ENCODE measurements at regions not wholly inside any gene's neighbourhood (a gene's known extent, or its start where the extent isn't known, plus 50 kb on each side); places are given as distances from the start of the nearest gene placed in this dataset.

- no peak for DNase-seq
Observed at GRCh38 chr22:46092011-46092410, 58.3 kb upstream of the PPARA start.

DNA sequence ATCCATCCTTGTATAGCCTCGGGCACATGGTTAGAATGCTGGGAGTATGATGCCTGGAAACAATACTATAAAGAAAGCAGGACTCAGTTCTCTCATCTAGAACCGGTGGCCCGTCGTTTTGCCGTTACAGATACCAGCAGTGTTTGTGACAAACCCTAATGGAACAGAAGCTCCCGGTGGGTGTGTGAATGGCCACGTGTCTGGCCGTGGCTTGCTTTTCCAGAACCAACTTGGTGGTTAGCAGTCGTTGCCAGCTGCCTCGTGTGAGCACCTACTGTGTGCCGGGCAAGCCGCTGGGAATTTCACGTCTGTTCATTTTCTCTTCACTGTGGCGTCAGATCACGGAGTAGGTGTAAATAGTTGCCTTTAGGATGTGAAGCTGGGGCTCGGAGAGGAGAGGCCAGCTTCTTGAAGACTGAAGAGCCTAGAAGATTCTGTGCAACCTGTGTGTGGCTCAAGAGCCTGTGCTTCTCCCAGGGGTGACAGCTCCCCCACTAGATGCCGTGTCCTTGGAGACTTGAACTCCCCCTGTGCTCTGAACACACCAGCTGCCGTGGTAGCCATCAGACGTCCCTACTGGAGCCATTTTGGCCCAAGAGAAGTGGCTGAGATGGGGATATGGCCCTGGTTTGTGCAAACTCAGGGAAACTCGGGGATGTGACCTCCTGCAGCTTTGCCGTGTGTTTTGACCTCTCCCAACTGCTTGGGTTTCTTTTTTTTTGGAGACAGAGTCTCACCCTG lies 57.5 kb upstream of the PPARA start:
- no peak for DNase-seq

- DNase-seq, result no peak
Observed at GRCh38 chr22:46093796-46094195, 56.5 kb upstream of the PPARA start.

- no peak for DNase-seq
Observed at GRCh38 chr22:46094676-46095075, 55.6 kb upstream of the PPARA start.

GRCh38 chr22:46096051-46096450 lies 54.3 kb upstream of the PPARA start:
- DNase-seq, result no peak

DNA sequence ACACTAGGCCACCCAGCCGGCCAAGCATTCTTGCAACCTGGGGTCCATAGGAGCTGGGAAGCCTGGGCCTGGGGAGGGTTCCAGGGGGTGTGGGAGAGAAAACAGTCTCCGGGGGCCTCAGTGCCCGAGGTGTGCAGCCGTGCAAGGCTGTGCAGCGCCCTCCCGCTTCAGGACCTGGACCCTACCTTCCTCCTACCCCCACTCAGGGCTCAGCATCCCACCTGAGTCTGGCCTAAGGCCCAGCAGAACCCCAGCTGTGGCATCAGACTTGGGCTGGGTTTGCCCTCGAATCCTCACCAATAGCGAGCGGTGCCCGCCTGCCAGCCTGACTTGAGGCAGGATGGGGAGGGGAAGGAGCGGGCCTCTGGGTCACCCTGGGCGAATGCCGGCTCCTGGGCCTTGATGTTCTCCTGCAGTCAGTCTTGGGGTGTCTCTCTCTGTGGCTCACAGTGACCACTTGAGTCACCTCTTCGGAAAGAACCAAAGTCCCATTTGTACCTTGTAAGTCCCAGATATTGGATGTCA lies 53.6 kb upstream of the PPARA start:
- no peak for DNase-seq

GRCh38 chr22:46097268-46097900 lies 52.9 kb upstream of the PPARA start:
- DNase-seq, result no peak

DNA sequence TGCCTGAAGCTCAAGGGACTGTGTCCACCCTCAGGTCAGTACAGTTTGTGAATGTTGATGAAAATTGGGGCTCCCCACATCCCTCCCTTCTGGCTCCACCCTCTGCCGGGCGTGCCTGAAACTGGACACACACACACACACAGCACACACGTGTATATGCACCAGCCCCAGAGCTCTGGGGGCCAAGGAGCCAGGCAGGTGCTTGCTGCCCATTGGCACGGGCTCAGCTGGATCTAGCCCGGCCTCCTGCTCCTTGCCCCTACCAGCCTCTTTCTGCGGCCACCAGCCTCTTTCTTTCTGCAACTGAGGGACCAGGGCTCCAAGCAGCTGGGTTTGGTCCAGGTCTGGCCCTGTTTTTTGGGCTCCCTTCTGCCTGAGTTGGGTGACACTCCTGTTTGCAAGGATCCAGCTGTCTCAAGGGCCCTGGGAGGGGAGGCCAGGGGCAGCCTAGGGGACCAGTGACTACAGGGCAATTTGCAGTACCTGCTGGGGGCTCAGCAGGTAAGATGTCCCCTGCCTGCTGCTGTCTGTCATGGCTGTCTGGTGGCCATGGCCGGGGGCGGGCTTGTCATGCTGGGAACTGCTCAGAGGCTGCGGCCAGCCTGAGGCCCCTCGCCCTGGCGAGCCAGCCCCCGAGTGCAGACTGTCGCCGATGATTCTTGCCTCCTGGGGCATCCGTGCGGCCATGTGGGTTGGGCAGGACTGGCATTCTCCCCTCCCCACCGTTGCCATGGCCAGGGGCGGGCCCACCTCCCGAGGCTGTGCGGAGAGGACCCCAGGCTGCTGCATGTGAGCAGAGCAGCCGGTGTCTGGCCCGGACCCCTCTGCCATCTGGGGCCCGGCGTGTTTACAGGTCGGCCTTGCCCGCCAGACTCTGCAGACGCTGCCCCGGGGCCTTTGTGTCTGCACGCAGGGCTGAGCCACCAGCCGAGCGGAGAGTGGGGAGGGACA lies 51.5 kb upstream of the PPARA start:
- DNase-seq, result no peak

- DNase-seq, result no peak
Observed at GRCh38 chr22:46099740-46100139, 50.6 kb upstream of the PPARA start.

DNA sequence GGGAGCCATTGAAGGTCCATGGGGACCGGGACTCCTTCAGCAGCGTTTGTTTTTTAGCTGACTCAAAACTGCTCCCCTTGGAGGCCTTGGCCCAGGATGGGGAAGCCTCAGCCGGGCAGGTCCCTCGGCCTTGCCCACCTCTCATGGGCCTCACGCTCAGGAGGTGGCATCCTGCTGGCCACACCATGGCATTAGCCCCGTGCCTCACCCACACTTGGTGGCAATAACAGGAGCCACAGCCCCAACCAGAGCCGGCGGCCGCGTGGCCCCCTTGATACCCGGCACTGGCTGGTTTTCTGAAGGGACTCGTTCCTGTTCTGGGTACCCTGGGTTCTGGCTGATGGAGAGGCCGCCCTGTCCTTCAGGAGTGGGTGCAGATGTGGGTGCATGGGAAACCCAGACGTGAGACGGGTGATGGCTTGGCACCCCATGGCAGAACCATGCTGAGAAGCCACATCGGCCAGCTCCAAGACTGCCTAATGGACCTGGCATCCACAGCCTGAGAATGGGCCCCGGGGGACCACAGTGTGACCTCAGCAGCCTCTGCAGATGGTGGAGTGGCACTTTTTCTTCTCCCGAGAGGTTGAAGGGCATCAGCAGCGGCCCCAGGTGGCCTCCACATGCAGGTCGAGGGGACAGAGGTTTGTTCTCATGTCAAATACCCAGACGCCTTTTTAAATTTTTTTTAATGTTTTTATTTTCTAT lies 49.8 kb upstream of the PPARA start:
- no peak for DNase-seq

All from kidney glomerular epithelial cell (primary cell).